ENCODE measurements at regions not wholly inside any gene's neighbourhood (a gene's known extent, or its start where the extent isn't known, plus 50 kb on each side); places are given as distances from the start of the nearest gene placed in this dataset.

GRCh38 chr11:115843685-115844084 is 339.5 kb upstream of the CADM1 start:
- no peak for TF ChIP-seq ZNF800 (CRISPR knock-in tag; IDR thresholded peaks at IDR 0.05)
- TF ChIP-seq ZNF513 (CRISPR knock-in tag; conservative IDR thresholded peaks at IDR 0.05) = no peak
- TF ChIP-seq NCOR1 (IDR thresholded peaks at IDR 0.05; ENCODE audit: borderline replicate concordance, low read length) = no peak
- no peak for TF ChIP-seq ELF1 (CRISPR knock-in tag; IDR thresholded peaks at IDR 0.05)
- no peak for TF ChIP-seq FOXM1 (CRISPR knock-in tag; IDR thresholded peaks at IDR 0.05)

All from HepG2 (cell line).